RWPE2 (cell line): ENCODE measurements at regions not wholly inside any gene's neighbourhood (a gene's known extent, or its start where the extent isn't known, plus 50 kb on each side); places are given as distances from the start of the nearest gene placed in this dataset.
A peak's percentile ranks its signal among the peaks of the same experiment; 100 is the strongest.

Experiments used
- ATAC-seq: fragments of 200-7000 bp; cut with Tn5 transposase; 3 replicates; pipeline ENCODE4 v1.9.1; 2021; ENCODE audit warnings: low read depth
- DNase-seq: peaks from one replicate; pipeline ENCODE4 v3.0.0-alpha.2; 2020; ENCODE audit warnings: low spot score
- H3K27ac ChIP-seq: fragments of 450-650 bp; 2 replicates; pipeline ENCODE4 v1.5.1; 2017; ENCODE audit warnings: mild to moderate bottlenecking; ENCODE audit not compliant: poor library complexity, severe bottlenecking
- H3K27me3 ChIP-seq: fragments of 250-450 bp; sonication (Bioruptor Pico); 2 replicates; pipeline ENCODE4 v1.5.1; 2021; ENCODE audit warnings: mild to moderate bottlenecking, moderate library complexity; ENCODE audit not compliant: insufficient read depth, poor library complexity, severe bottlenecking
- H3K36me3 ChIP-seq: fragments of 250-450 bp; sonication (Bioruptor Pico); 2 replicates; pipeline ENCODE4 v1.5.1; 2020; ENCODE audit warnings: low read depth, mild to moderate bottlenecking, moderate library complexity
- H3K4me1 ChIP-seq: fragments of 250-450 bp; sonication (Bioruptor Pico); 2 replicates; pipeline ENCODE4 v1.5.1; 2021; ENCODE audit warnings: mild to moderate bottlenecking, moderate library complexity; ENCODE audit not compliant: insufficient read depth, poor library complexity, severe bottlenecking
- H3K4me3 ChIP-seq: fragments of 250-450 bp; sonication (Bioruptor Pico); 2 replicates; pipeline ENCODE4 v1.5.1; 2021; ENCODE audit warnings: mild to moderate bottlenecking, moderate library complexity; ENCODE audit not compliant: severe bottlenecking
- H3K9me3 ChIP-seq: fragments of 250-450 bp; sonication (Bioruptor Pico); 2 replicates; pipeline ENCODE4 v1.5.1; 2021; ENCODE audit warnings: mild to moderate bottlenecking, moderate library complexity; ENCODE audit not compliant: severe bottlenecking
- CTCF ChIP-seq: fragments of 450-650 bp; IDR thresholded peaks from one replicate; pipeline ENCODE4 v1.5.1; 2017; ENCODE audit warnings: mild to moderate bottlenecking, moderate library complexity; ENCODE audit not compliant: poor library complexity, severe bottlenecking

GRCh38 chr7:19302731-19303130, 157.5 kb upstream of the FERD3L start:
- H3K4me1 ChIP-seq = no peaks in the 10 kb centered on the region
- no peaks in the 10 kb centered on the region for H3K9me3 ChIP-seq
- no peaks in the 10 kb centered on the region for H3K36me3 ChIP-seq
- H3K4me3 ChIP-seq = no peak overlapping the region
- no peak overlapping the region for H3K27ac ChIP-seq
- TF ChIP-seq CTCF = no peak
- DNase-seq (no peak), ATAC-seq (no peak)
- no peaks in the 10 kb centered on the region for H3K27me3 ChIP-seq

- TF ChIP-seq CTCF = no peak
- Histone ChIP-seq H3K4me1 (peaks cover 4% of the 10 kb centered on the region), H3K36me3 (no peaks in the 10 kb centered on the region), H3K4me3 (no peak overlapping the region), H3K27me3 (no peaks in the 10 kb centered on the region), H3K27ac (no peak overlapping the region), H3K9me3 (no peaks in the 10 kb centered on the region)
- no peak for DNase-seq
- no peak for ATAC-seq
These were observed 151.4 kb upstream of the FERD3L start for GRCh38 chr7:19296617-19297016.

- ATAC-seq (no peak), DNase-seq (no peak)
- no peak overlapping the region for H3K27ac ChIP-seq
- peaks cover 4% of the 10 kb centered on the region for H3K4me1 ChIP-seq
- TF ChIP-seq CTCF = no peak
- H3K36me3 ChIP-seq = no peaks in the 10 kb centered on the region
- no peaks in the 10 kb centered on the region for H3K9me3 ChIP-seq
- no peak overlapping the region for H3K4me3 ChIP-seq
- no peaks in the 10 kb centered on the region for H3K27me3 ChIP-seq
These were observed 150.2 kb upstream of the FERD3L start for GRCh38 chr7:19295376-19295775.

GRCh38 chr7:19294619-19295018, 149.4 kb upstream of the FERD3L start:
- peaks cover 4% of the 10 kb centered on the region for H3K4me1 ChIP-seq
- no peak overlapping the region for H3K4me3 ChIP-seq
- H3K27me3 ChIP-seq = no peaks in the 10 kb centered on the region
- ATAC-seq (peak; percentile 84), DNase-seq (no peak)
- no peaks in the 10 kb centered on the region for H3K9me3 ChIP-seq
- no peak for TF ChIP-seq CTCF
- no peaks in the 10 kb centered on the region for H3K36me3 ChIP-seq
- no peak overlapping the region for H3K27ac ChIP-seq

- DNase-seq (no peak), ATAC-seq (no peak)
- H3K27ac ChIP-seq = no peak overlapping the region
- H3K4me3 ChIP-seq = no peak overlapping the region
- H3K27me3 ChIP-seq = no peaks in the 10 kb centered on the region
- H3K9me3 ChIP-seq = no peaks in the 10 kb centered on the region
- H3K4me1 ChIP-seq = peaks cover 4% of the 10 kb centered on the region
- TF ChIP-seq CTCF = no peak
- no peaks in the 10 kb centered on the region for H3K36me3 ChIP-seq
These were observed 148.2 kb upstream of the FERD3L start for GRCh38 chr7:19293431-19293830.
